H1 (cell line): ENCODE measurements at regions not wholly inside any gene's neighbourhood (a gene's known extent, or its start where the extent isn't known, plus 50 kb on each side); places are given as distances from the start of the nearest gene placed in this dataset.

ENCODE experiments used
- CTCF ChIA-PET: fragments of 300-600 bp; sonication (Branson Sonifier 250); formaldehyde crosslinking; loops from one replicate; lab custom pipeline; 2021; ENCODE audit not compliant: partially characterized antibody; lab: Charles Lee
- POLR2A ChIA-PET: fragments of 300-600 bp; sonication (Branson Sonifier 250); formaldehyde crosslinking; loops from one replicate; lab custom pipeline; 2021; ENCODE audit warnings: inconsistent platforms; ENCODE audit not compliant: partially characterized antibody; lab: Charles Lee
- DNase-seq, 2 experiments: peaks; one replicate each; pipeline versions ENCODE4 v3.0.0 to v3.0.0-alpha.2; 2010 to 2022; ENCODE audit warnings: low spot score in 2 of 2, low read depth in 1 of 2, mixed read lengths in 1 of 2
- FAIRE-seq: peaks from 2 replicates; lab custom pipeline; 2011; peaks lifted over from hg19 to GRCh38; lab: Jason Lieb, UNC
- H2AFZ ChIP-seq: 2 replicates; pipeline ENCODE4 v1.8.1; 2012; ENCODE audit warnings: low read length, inconsistent platforms
- H2AK5ac ChIP-seq: 2 replicates; pipeline ENCODE4 v1.6.1; 2013; ENCODE audit warnings: low read depth, low read length
- H2BK120ac ChIP-seq: replicated peaks from 2 replicates; pipeline ENCODE3; 2013; ENCODE audit warnings: low read depth, low read length, inconsistent platforms
- H2BK12ac ChIP-seq: 2 replicates; pipeline ENCODE4 v1.6.1; 2013; ENCODE audit warnings: low read depth, low read length
- H2BK15ac ChIP-seq: 2 replicates; pipeline ENCODE4 v1.6.1; 2013; ENCODE audit warnings: low read length
- H2BK20ac ChIP-seq: 2 replicates; pipeline ENCODE4 v1.6.1; 2013; ENCODE audit warnings: low read length
- H2BK5ac ChIP-seq: 2 replicates; pipeline ENCODE4 v1.6.1; 2013; ENCODE audit warnings: low read depth, low read length
- H3K14ac ChIP-seq: 2 replicates; pipeline ENCODE4 v1.6.1; 2013; ENCODE audit warnings: inconsistent platforms; ENCODE audit not compliant: insufficient read length
- H3K18ac ChIP-seq: 2 replicates; pipeline ENCODE4 v1.6.1; 2013; ENCODE audit warnings: low read length; ENCODE audit errors: extremely low read depth
- H3K23ac ChIP-seq: 2 replicates; pipeline ENCODE4 v1.6.1; 2013; ENCODE audit warnings: inconsistent platforms; ENCODE audit not compliant: insufficient read length
- H3K23me2 ChIP-seq: 2 replicates; pipeline ENCODE4 v1.6.1; 2013; ENCODE audit warnings: low read depth, low read length
- H3K27ac ChIP-seq: 2 replicates; pipeline ENCODE4 v1.6.1; 2011; ENCODE audit warnings: low read depth, low read length, inconsistent platforms
- H3K27me3 ChIP-seq, 4 experiments: replicated peaks in 1 of 4; 1 replicate in 1 of 4; 2 replicates in 3 of 4; pipeline versions ENCODE4 v1.6.1 to v1.8.1; 2011 to 2013; ENCODE audit warnings: low read length in 3 of 4, mild to moderate bottlenecking in 3 of 4, inconsistent platforms in 2 of 4, mixed read lengths in 2 of 4, moderate library complexity in 1 of 4; ENCODE audit not compliant: control insufficient read depth in 3 of 4, insufficient read depth in 3 of 4; ENCODE audit errors: extremely low read depth in 1 of 4
- H3K36me3 ChIP-seq, 4 experiments: 2 replicates each; pipeline versions ENCODE4 v1.6.1 to v1.8.1; 2011 to 2013; ENCODE audit warnings: mild to moderate bottlenecking in 4 of 4, low read length in 3 of 4, moderate library complexity in 2 of 4, control low read depth in 1 of 4, inconsistent platforms in 1 of 4; ENCODE audit not compliant: insufficient read depth in 4 of 4, control insufficient read depth in 2 of 4
- H3K4ac ChIP-seq: replicated peaks from 2 replicates; pipeline ENCODE3; 2013; ENCODE audit warnings: low read length, low read depth, mixed read lengths, inconsistent platforms; ENCODE audit not compliant: insufficient read length
- H3K4me1 ChIP-seq, 4 experiments: replicated peaks in 1 of 4; 1 replicate in 1 of 4; 2 replicates in 3 of 4; pipeline versions ENCODE4 v1.6.1 to v1.8.1; 2011 to 2013; ENCODE audit warnings: low read length in 3 of 4, inconsistent platforms in 2 of 4, mixed read lengths in 1 of 4; ENCODE audit not compliant: insufficient read depth in 4 of 4, control insufficient read depth in 3 of 4
- H3K4me2 ChIP-seq, 2 experiments: 2 replicates each; pipeline versions ENCODE4 v1.6.1 to v1.8.1; 2011 to 2013; ENCODE audit warnings: low read depth in 2 of 2, low read length in 2 of 2, control low read depth in 1 of 2, inconsistent platforms in 1 of 2, mild to moderate bottlenecking in 1 of 2; ENCODE audit not compliant: insufficient read depth in 1 of 2
- H3K4me3 ChIP-seq, 4 experiments: fragments of 200-600, 300-600 bp in 1 of 4; sonication (generic), shearing (Covaris generic), sonication (Bioruptor Twin) in 1 of 4; 2 replicates each; pipeline versions ENCODE4 v1.5.1 to v1.8.1; 2011 to 2016; ENCODE audit warnings: low read length in 4 of 4, low read depth in 3 of 4, control low read depth in 2 of 4, inconsistent platforms in 2 of 4, mild to moderate bottlenecking in 2 of 4, mixed read lengths in 1 of 4, moderate library complexity in 1 of 4; ENCODE audit not compliant: insufficient read depth in 2 of 4; ENCODE audit errors: extremely low read depth in 1 of 4
- H3K56ac ChIP-seq: replicated peaks from 2 replicates; pipeline ENCODE3; 2013; ENCODE audit warnings: low read depth, mild to moderate bottlenecking, mixed read lengths, low read length, inconsistent platforms; ENCODE audit not compliant: insufficient read length
- H3K79me1 ChIP-seq: 2 replicates; pipeline ENCODE4 v1.6.1; 2013; ENCODE audit warnings: low read depth, low read length, control low read depth
- H3K79me2 ChIP-seq, 2 experiments: 2 replicates each; pipeline versions ENCODE4 v1.6.1 to v1.8.1; 2012 to 2013; ENCODE audit warnings: low read length in 2 of 2, mild to moderate bottlenecking in 2 of 2, inconsistent platforms in 1 of 2; ENCODE audit not compliant: insufficient read depth in 2 of 2, control insufficient read depth in 1 of 2
- H3K9ac ChIP-seq, 4 experiments: replicated peaks in 1 of 4; 1 replicate in 1 of 4; 2 replicates in 3 of 4; pipeline versions ENCODE4 v1.6.1 to v1.8.1; 2011 to 2013; ENCODE audit warnings: low read depth in 3 of 4, low read length in 3 of 4, control low read depth in 2 of 4, mild to moderate bottlenecking in 2 of 4, moderate library complexity in 2 of 4, inconsistent platforms in 1 of 4; ENCODE audit errors: extremely low read depth in 1 of 4
- H3K9me3 ChIP-seq, 2 experiments: 2 replicates each; pipeline versions ENCODE4 v1.6.1 to v1.8.1; 2012 to 2013; ENCODE audit warnings: mild to moderate bottlenecking in 2 of 2, moderate library complexity in 2 of 2, control low read depth in 1 of 2, inconsistent platforms in 1 of 2, low read depth in 1 of 2, low read length in 1 of 2, mixed read lengths in 1 of 2; ENCODE audit not compliant: insufficient read depth in 2 of 2
- H4K20me1 ChIP-seq, 2 experiments: replicated peaks in 1 of 2; 2 replicates each; pipeline versions ENCODE3 to v1.8.1; 2011 to 2013; ENCODE audit warnings: inconsistent platforms in 2 of 2, low read length in 2 of 2, mild to moderate bottlenecking in 1 of 2; ENCODE audit not compliant: insufficient read depth in 2 of 2, control insufficient read depth in 1 of 2
- H4K5ac ChIP-seq: 2 replicates; pipeline ENCODE4 v1.6.1; 2013; ENCODE audit warnings: low read length, low read depth, mixed read lengths, inconsistent platforms; ENCODE audit not compliant: insufficient read length
- H4K8ac ChIP-seq: 2 replicates; pipeline ENCODE4 v1.8.0; 2013; ENCODE audit warnings: mild to moderate bottlenecking, moderate library complexity, low read length, inconsistent platforms; ENCODE audit not compliant: insufficient read depth; ENCODE audit errors: extremely low read depth
- H4K91ac ChIP-seq: replicated peaks from 2 replicates; pipeline ENCODE3; 2013; ENCODE audit warnings: low read length, mixed read lengths, inconsistent platforms; ENCODE audit not compliant: insufficient read length
- BCL11A ChIP-seq, 2 experiments: IDR thresholded peaks; one replicate each; pipeline ENCODE4 v1.6.1; 2011; ENCODE audit warnings: low read depth in 2 of 2, low read length in 2 of 2, mild to moderate bottlenecking in 2 of 2
- CREB1 ChIP-seq: IDR thresholded peaks from 2 replicates; pipeline ENCODE4 v1.6.1; 2012; ENCODE audit warnings: inconsistent platforms
- EGR1 ChIP-seq: IDR thresholded peaks from 2 replicates; pipeline ENCODE4 v1.6.1; 2011; ENCODE audit warnings: low read depth, low read length, borderline replicate concordance
- GABPA ChIP-seq: IDR thresholded peaks from 2 replicates; pipeline ENCODE4 v1.6.1; 2011; ENCODE audit warnings: mild to moderate bottlenecking, low read length, moderate library complexity, borderline replicate concordance; ENCODE audit not compliant: insufficient read depth
- GTF2F1 ChIP-seq: IDR thresholded peaks from 2 replicates; pipeline ENCODE4 v1.6.1; 2012; ENCODE audit warnings: low read depth, low read length, improper control_type of control experiment, borderline replicate concordance
- HDAC2 ChIP-seq, 2 experiments: fragments of 300-600 bp in 1 of 2; sonication (generic) in 1 of 2; IDR thresholded peaks; 2 replicates each; pipeline ENCODE4 v1.6.1; 2011 to 2012; ENCODE audit warnings: low read depth in 2 of 2, low read length in 2 of 2, mild to moderate bottlenecking in 2 of 2, moderate library complexity in 2 of 2, borderline replicate concordance in 1 of 2, inconsistent platforms in 1 of 2
- POLR2A ChIP-seq, 2 experiments: IDR thresholded peaks; 1 replicate in 1 of 2; 2 replicates in 1 of 2; pipeline ENCODE4 v1.6.1; 2011; ENCODE audit warnings: low read depth in 2 of 2, low read length in 2 of 2, mild to moderate bottlenecking in 2 of 2; ENCODE audit errors: control extremely low read depth in 1 of 2
- RFX5 ChIP-seq: IDR thresholded peaks from 2 replicates; pipeline ENCODE4 v1.6.1; 2011; ENCODE audit warnings: low read depth, low read length, improper control_type of control experiment, borderline replicate concordance
- SIN3A ChIP-seq, 2 experiments: IDR thresholded peaks in 1 of 2; conservative IDR thresholded peaks in 1 of 2; 2 replicates each; pipeline ENCODE4 v1.6.1; 2011 to 2012; ENCODE audit warnings: low read length in 2 of 2, improper control_type of control experiment in 1 of 2, low read depth in 1 of 2, mild to moderate bottlenecking in 1 of 2
- SIRT6 ChIP-seq: IDR thresholded peaks from one replicate; pipeline ENCODE4 v1.7.1; 2012; ENCODE audit warnings: low read length, inconsistent platforms
- SIX5 ChIP-seq: IDR thresholded peaks from 2 replicates; pipeline ENCODE4 v1.6.1; 2011; ENCODE audit warnings: mild to moderate bottlenecking, low read depth, low read length
- SP4 ChIP-seq: IDR thresholded peaks from 2 replicates; pipeline ENCODE4 v1.6.1; 2012; ENCODE audit warnings: low read length, inconsistent platforms
- TBP ChIP-seq: IDR thresholded peaks from 2 replicates; pipeline ENCODE4 v1.6.1; 2011; ENCODE audit warnings: low read depth, low read length, improper control_type of control experiment
- TEAD4 ChIP-seq: IDR thresholded peaks from 2 replicates; pipeline ENCODE4 v1.6.1; 2012; ENCODE audit warnings: low read depth, low read length, inconsistent platforms, mixed read lengths
- WGBS, 2 experiments: shearing (Covaris generic) in 1 of 2; methylation state at CpG; one replicate each; pipeline versions ENCODE4 v1.1.6 to v1.1.7; 2013 to 2015; ENCODE audit warnings: low lambda C conversion rate in 2 of 2, mixed read lengths in 2 of 2, inconsistent platforms in 1 of 2, low coverage in 1 of 2, missing lambda C conversion rate in 1 of 2; ENCODE audit not compliant: insufficient replicate concordance in 2 of 2, insufficient coverage in 1 of 2, insufficient read length in 1 of 2; ENCODE audit errors: extremely low coverage in 1 of 2, missing lambda C conversion rate in 1 of 2; 5-methylcytosine and 5-hydroxymethylcytosine counted together

DNA sequence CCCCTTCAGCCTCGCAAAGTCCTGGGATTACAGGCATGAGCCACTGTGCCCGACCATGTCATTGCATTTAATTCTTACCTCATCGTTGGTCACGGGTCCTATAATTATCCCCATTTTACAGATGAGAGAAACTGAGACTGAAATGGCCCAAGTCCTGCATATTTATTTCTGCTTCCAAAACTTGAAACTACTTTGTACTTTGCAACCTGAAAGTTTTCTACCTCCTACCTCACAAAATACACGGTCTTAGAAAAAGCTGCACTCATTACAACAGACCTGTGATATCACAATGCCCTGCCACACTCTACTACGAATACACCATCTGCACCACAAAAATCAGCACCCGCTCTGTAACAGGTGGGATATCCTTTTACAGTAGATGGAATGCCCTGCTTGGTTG lies 189.1 kb downstream of the ADAMTS15 start:
- Histone ChIP-seq H2AFZ (no peak overlapping the region), H3K14ac (no peak overlapping the region), H3K79me2 (no peaks in the 10 kb centered on the region), H3K36me3 (no peaks in the 10 kb centered on the region), H3K18ac (no peak overlapping the region), H3K23ac (no peak overlapping the region), H3K56ac (no peak overlapping the region), H2BK12ac (no peak overlapping the region), H4K8ac (no peak overlapping the region), H3K9me3 (no peaks in the 10 kb centered on the region), H2BK5ac (no peak overlapping the region), H4K5ac (no peak overlapping the region), H3K23me2 (no peaks in the 10 kb centered on the region), H3K27me3 (no peaks in the 10 kb centered on the region), H3K4ac (no peak overlapping the region), H2BK120ac (no peak overlapping the region), H2BK15ac (no peak overlapping the region), H3K4me3 (no peak overlapping the region), H2AK5ac (no peak overlapping the region), H4K20me1 (no peaks in the 10 kb centered on the region), H3K4me2 (no peak overlapping the region), H3K4me1 (no peaks in the 10 kb centered on the region), H3K27ac (no peak overlapping the region), H2BK20ac (no peak overlapping the region), H3K9ac (no peak overlapping the region), H4K91ac (no peak overlapping the region), H3K79me1 (no peaks in the 10 kb centered on the region)
- WGBS, 2 experiments: 94% methylated on average over 7 of the region's 7 CpGs; no CpG with 5 or more reads in 1 of the 2 experiments
- POLR2A ChIA-PET: no interaction called here
- TF ChIP-seq BCL11A (IDR thresholded peaks at IDR 0.05; ENCODE audit: low read depth in 2 of 2, low read length in 2 of 2) (no peak), SP4 (no peak), RFX5 (no peak), POLR2A (IDR thresholded peaks at IDR 0.05; ENCODE audit: control extremely low read depth in 1 of 2, low read depth in 2 of 2, low read length in 2 of 2) (no peak), CREB1 (no peak), SIN3A (conservative IDR thresholded peaks at IDR 0.05 in 1 of 2, IDR thresholded peaks at IDR 0.05 in 1 of 2; ENCODE audit: low read depth in 1 of 2, low read length in 2 of 2) (no peak), HDAC2 (IDR thresholded peaks at IDR 0.05; ENCODE audit: borderline replicate concordance in 1 of 2, low read depth in 2 of 2, low read length in 2 of 2) (no peak), GTF2F1 (no peak), EGR1 (no peak), TBP (no peak), GABPA (no peak), SIX5 (no peak), TEAD4 (no peak), SIRT6 (no peak)
- CTCF ChIA-PET: interaction anchor here (1.1 to 1.7 kb wide), 2 partner anchors 187 to 191 kb away, joined by 3 to 7 read pairs; no protein-coding TSS in a partner anchor
- DNase-seq (no peak), FAIRE-seq (no peak)
